CD14-positive monocyte (primary cell): ENCODE measurements at regions not wholly inside any gene's neighbourhood (a gene's known extent, or its start where the extent isn't known, plus 50 kb on each side); places are given as distances from the start of the nearest gene placed in this dataset.

ENCODE experiments used
- DNase-seq, 3 donors: peaks; one replicate each; pipeline ENCODE4 v3.0.0-alpha.2; 2011 to 2022
- H2AFZ ChIP-seq: 2 replicates; pipeline ENCODE4 v1.6.0; 2012; ENCODE audit warnings: mild to moderate bottlenecking, low read depth, low read length, inconsistent platforms; ENCODE audit not compliant: insufficient read depth, poor library complexity, severe bottlenecking
- H3K27ac ChIP-seq, 2 donors: 1 replicate in 1 of 2; 2 replicates in 1 of 2; pipeline ENCODE4 v1.5.1; 2012 to 2013; ENCODE audit warnings: low read length in 2 of 2, control low read depth in 1 of 2, inconsistent platforms in 1 of 2, low read depth in 1 of 2, mild to moderate bottlenecking in 1 of 2
- H3K27me3 ChIP-seq, 2 donors: one replicate each; pipeline versions ENCODE4 v1.6.0 to v1.6.1; 2011 to 2013; ENCODE audit warnings: low read length in 2 of 2; ENCODE audit not compliant: control insufficient read depth in 2 of 2, insufficient read depth in 2 of 2
- H3K36me3 ChIP-seq, 2 donors: replicated peaks in 1 of 2; 1 replicate in 1 of 2; 2 replicates in 1 of 2; pipeline versions ENCODE4 v1.5.1 to v1.6.1; 2012 to 2013; ENCODE audit warnings: low read length in 2 of 2, control low read depth in 1 of 2, inconsistent platforms in 1 of 2, mild to moderate bottlenecking in 1 of 2; ENCODE audit not compliant: insufficient read depth in 2 of 2, control insufficient read depth in 1 of 2
- H3K4me1 ChIP-seq, 2 donors: 1 replicate in 1 of 2; 2 replicates in 1 of 2; pipeline versions ENCODE4 v1.5.1 to v1.6.1; 2012 to 2013; ENCODE audit warnings: low read length in 2 of 2, control low read depth in 1 of 2, inconsistent platforms in 1 of 2, mild to moderate bottlenecking in 1 of 2, moderate library complexity in 1 of 2; ENCODE audit not compliant: insufficient read depth in 2 of 2, control insufficient read depth in 1 of 2
- H3K4me2 ChIP-seq: replicated peaks from 2 replicates; pipeline ENCODE3; 2012; ENCODE audit warnings: low read length, moderate library complexity, mild to moderate bottlenecking; ENCODE audit not compliant: poor library complexity, severe bottlenecking; ENCODE audit errors: extremely low read depth
- H3K4me3 ChIP-seq, 3 experiments: fragments of 200-600 bp in 1 of 3; sonication (generic) in 1 of 3; replicated peaks in 1 of 3; 1 replicate in 2 of 3; 2 replicates in 1 of 3; pipeline ENCODE4 v1.5.1; 2011 to 2013; ENCODE audit warnings: low read length in 3 of 3, mild to moderate bottlenecking in 3 of 3, control low read depth in 2 of 3, low read depth in 2 of 3, inconsistent platforms in 1 of 3, moderate library complexity in 1 of 3
- H3K79me2 ChIP-seq: 2 replicates; pipeline ENCODE4 v1.6.0; 2012; ENCODE audit warnings: mild to moderate bottlenecking, control low read depth, inconsistent platforms, low read length, moderate library complexity; ENCODE audit not compliant: insufficient read depth
- H3K9ac ChIP-seq: 2 replicates; pipeline ENCODE4 v1.6.0; 2017; ENCODE audit warnings: low read length, mild to moderate bottlenecking; ENCODE audit not compliant: insufficient read depth, poor library complexity, severe bottlenecking
- H3K9me3 ChIP-seq, 2 donors: replicated peaks in 1 of 2; 1 replicate in 1 of 2; 2 replicates in 1 of 2; pipeline versions ENCODE4 v1.5.1 to v1.6.1; 2012 to 2013; ENCODE audit warnings: low read length in 2 of 2, control low read depth in 1 of 2; ENCODE audit not compliant: control insufficient read depth in 1 of 2, insufficient read depth in 1 of 2
- H4K20me1 ChIP-seq: 2 replicates; pipeline ENCODE4 v1.6.0; 2012; ENCODE audit warnings: mild to moderate bottlenecking, low read length, control low read depth, moderate library complexity; ENCODE audit not compliant: insufficient read depth
- H3K27ac Mint-ChIP-seq, 7 donors: one replicate each; pipeline ENCODE4 v1.8.0; 2020; ENCODE audit warnings: mild to moderate bottlenecking in 7 of 7, mixed read lengths in 7 of 7, moderate library complexity in 6 of 7, inconsistent platforms in 2 of 7
- H3K27me3 Mint-ChIP-seq, 3 donors: one replicate each; pipeline ENCODE4 v1.8.0; 2021 to 2022; ENCODE audit warnings: low read depth in 3 of 3, mild to moderate bottlenecking in 3 of 3, mixed read lengths in 3 of 3, moderate library complexity in 3 of 3, inconsistent platforms in 1 of 3
- H3K36me3 Mint-ChIP-seq, 2 donors: one replicate each; pipeline ENCODE4 v1.8.0; 2020; ENCODE audit warnings: mixed read lengths in 2 of 2, inconsistent platforms in 1 of 2, mild to moderate bottlenecking in 1 of 2
- H3K4me1 Mint-ChIP-seq: one replicate; pipeline ENCODE4 v1.8.0; 2020; ENCODE audit warnings: mild to moderate bottlenecking, mixed read lengths
- H3K4me3 Mint-ChIP-seq, 2 donors: one replicate each; pipeline ENCODE4 v1.8.0; 2020; ENCODE audit warnings: mild to moderate bottlenecking in 2 of 2, mixed read lengths in 2 of 2, moderate library complexity in 1 of 2
- H3K9me3 Mint-ChIP-seq, 7 donors: one replicate each; pipeline ENCODE4 v1.8.0; 2020 to 2022; ENCODE audit warnings: mixed read lengths in 7 of 7, mild to moderate bottlenecking in 6 of 7, moderate library complexity in 6 of 7, inconsistent platforms in 2 of 7
- CTCF ChIP-seq: fragments of 200-600 bp; IDR thresholded peaks from one replicate; pipeline ENCODE4 v1.8.0; 2022; ENCODE audit warnings: antibody characterized with exemption, mild to moderate bottlenecking
- whole genome bisulfite sequencing: methylation state at CpG from one replicate; pipeline ENCODE4 v1.1.5; 2013; ENCODE audit warnings: missing lambda C conversion rate; ENCODE audit not compliant: insufficient coverage; 5-methylcytosine and 5-hydroxymethylcytosine counted together
- intact Hi-C, 2 donors: fragments of 100-400 bp; cut with micrococcal nuclease; formaldehyde crosslinking; loops; one replicate each; pipeline versions ENCODE4 v1.15.0 to v1.15.1; 2023

GRCh38 chr14:80135305-80136088, 75.8 kb downstream of the DIO2 start:
- Histone ChIP-seq H3K4me2 (no peak overlapping the region), H3K4me3 (no peak overlapping the region), H3K27ac (no peak overlapping the region), H3K9ac (no peak overlapping the region), H3K79me2 (no peaks in the 10 kb centered on the region), H3K36me3 (no peaks in the 10 kb centered on the region), H3K4me1 (no peaks in the 10 kb centered on the region), H3K9me3 (peaks cover 12 to 44% of the 10 kb centered on the region in 2 donors), H3K27me3 (no peaks in the 10 kb centered on the region), H2AFZ (no peak overlapping the region), H4K20me1 (no peaks in the 10 kb centered on the region)
- Mint-ChIP-seq H3K4me1 (no peaks in the 10 kb centered on the region), H3K4me3 (no peak overlapping the region), H3K9me3 (peaks cover 4 to 16% (median 8%) of the 10 kb centered on the region in 7 donors), H3K27me3 (no peaks in the 10 kb centered on the region), H3K27ac (peak overlapping the region in 1 of 7 donors; percentile 37), H3K36me3 (no peaks in the 10 kb centered on the region)
- DNase-seq, result no peak
- TF ChIP-seq CTCF, result no peak
- intact Hi-C loops, result no loop called here
- WGBS, result no CpG with 5 or more reads among the region's 3 CpGs

GRCh38 chr14:80134321-80134720, 77.0 kb downstream of the DIO2 start:
- Histone ChIP-seq H2AFZ (no peak overlapping the region), H3K9ac (no peak overlapping the region), H3K4me3 (no peak overlapping the region), H3K4me1 (no peaks in the 10 kb centered on the region), H3K9me3 (peaks cover 12 to 44% of the 10 kb centered on the region in 2 donors), H3K4me2 (no peak overlapping the region), H3K27ac (no peak overlapping the region), H4K20me1 (no peaks in the 10 kb centered on the region), H3K79me2 (no peaks in the 10 kb centered on the region), H3K36me3 (no peaks in the 10 kb centered on the region), H3K27me3 (no peaks in the 10 kb centered on the region)
- no peaks in the 10 kb centered on the region for H3K27me3 Mint-ChIP-seq
- no peak overlapping the region for H3K27ac Mint-ChIP-seq
- no peak for DNase-seq
- intact Hi-C loops, result no loop called here
- peaks cover 3 to 16% (median 8%) of the 10 kb centered on the region in 7 donors for H3K9me3 Mint-ChIP-seq
- no peaks in the 10 kb centered on the region for H3K4me1 Mint-ChIP-seq
- no peaks in the 10 kb centered on the region for H3K36me3 Mint-ChIP-seq
- H3K4me3 Mint-ChIP-seq, result no peak overlapping the region
- no CpG with 5 or more reads among the region's 1 CpG for WGBS
- no peak for TF ChIP-seq CTCF
